Upper lobe of left lung (tissue), 4 donors: ENCODE measurements at regions not wholly inside any gene's neighbourhood (a gene's known extent, or its start where the extent isn't known, plus 50 kb on each side); places are given as distances from the start of the nearest gene placed in this dataset.

Source experiments
- CTCF ChIP-seq, 6 experiments: fragments of 450-650 bp in 4 of 6; fragments of 200-600 bp in 2 of 6; sonication (generic) in 2 of 6; IDR thresholded peaks; one replicate each; pipeline ENCODE4 v1.5.1; 2016 to 2019; ENCODE audit warnings: antibody characterized with exemption in 6 of 6
- EP300 ChIP-seq, 4 donors: sonication (generic); formaldehyde crosslinking; IDR thresholded peaks; one replicate each; pipeline ENCODE4 v1.5.1; 2017; ENCODE audit warnings: antibody characterized with exemption in 4 of 4, control low read depth in 2 of 4
- POLR2A ChIP-seq, 4 donors: fragments of 450-650 bp; IDR thresholded peaks; one replicate each; pipeline ENCODE4 v1.5.1; 2016 to 2017; ENCODE audit warnings: antibody characterized with exemption in 4 of 4, mild to moderate bottlenecking in 2 of 4
- POLR2AphosphoS5 ChIP-seq, 2 donors: sonication (generic); formaldehyde crosslinking; IDR thresholded peaks; one replicate each; pipeline ENCODE4 v1.5.1; 2017; ENCODE audit warnings: antibody characterized with exemption in 2 of 2

- TF ChIP-seq CTCF (IDR thresholded peaks at IDR 0.05) (no peak), POLR2A (IDR thresholded peaks at IDR 0.05) (no peak), EP300 (IDR thresholded peaks at IDR 0.05) (no peak), POLR2AphosphoS5 (IDR thresholded peaks at IDR 0.05) (no peak)
These were observed 336.6 kb upstream of the CWC22 start for GRCh38 chr2:180343528-180344345.
